Endothelial cell of umbilical vein (primary cell): ENCODE measurements at regions not wholly inside any gene's neighbourhood (a gene's known extent, or its start where the extent isn't known, plus 50 kb on each side); places are given as distances from the start of the nearest gene placed in this dataset.

Source experiments
- BruUV-seq: library from RNA; stranded (reverse); fragments of 400-500 nt; replicated peaks from 2 replicates; lab custom pipeline; 2021; lab: Mats Ljungman, UMichigan
- CTCF ChIA-PET: fragments of 300-600, 350-600 bp; sonication (Branson Sonifier 250); formaldehyde crosslinking; loops from one replicate; lab custom pipeline; 2021; ENCODE audit warnings: antibody characterized with exemption, inconsistent platforms; lab: Charles Lee
- POLR2A ChIA-PET: fragments of 300-600, 350-600 bp; sonication (Branson Sonifier 250); formaldehyde crosslinking; loops from one replicate; lab custom pipeline; 2021; ENCODE audit warnings: antibody characterized with exemption, inconsistent platforms; lab: Charles Lee
- DNase-seq: peaks from one replicate; pipeline ENCODE4 v3.0.0-alpha.2; 2011; ENCODE audit warnings: low read depth, low spot score
- FAIRE-seq: peaks from 2 replicates; lab custom pipeline; 2011; peaks lifted over from hg19 to GRCh38; lab: Jason Lieb, UNC
- H2AFZ ChIP-seq: 2 replicates; pipeline ENCODE4 v1.6.0; 2012; ENCODE audit warnings: low read depth, low read length, control low read depth, inconsistent platforms
- H3K27ac ChIP-seq: 2 replicates; pipeline ENCODE4 v1.5.1; 2011; ENCODE audit warnings: low read depth, mild to moderate bottlenecking, control low read depth, low read length, moderate library complexity; ENCODE audit not compliant: insufficient read depth
- H3K27me3 ChIP-seq, 2 experiments: 2 replicates each; pipeline versions ENCODE4 v1.6.0 to v1.6.1; 2011; ENCODE audit warnings: low read length in 2 of 2, mixed read lengths in 1 of 2; ENCODE audit not compliant: control insufficient read depth in 2 of 2, insufficient read depth in 2 of 2
- H3K36me3 ChIP-seq, 2 experiments: 2 replicates in 1 of 2; 3 replicates in 1 of 2; pipeline ENCODE4 v1.5.1; 2011; ENCODE audit warnings: low read length in 2 of 2, mild to moderate bottlenecking in 1 of 2, moderate library complexity in 1 of 2; ENCODE audit not compliant: control insufficient read depth in 2 of 2, insufficient read depth in 2 of 2; ENCODE audit errors: extremely low read depth in 1 of 2
- H3K4me1 ChIP-seq: 3 replicates; pipeline ENCODE4 v1.5.1; 2011; ENCODE audit warnings: mild to moderate bottlenecking, low read length; ENCODE audit not compliant: control insufficient read depth, insufficient read depth; ENCODE audit errors: extremely low read depth
- H3K4me2 ChIP-seq: 2 replicates; pipeline ENCODE4 v1.6.1; 2011; ENCODE audit warnings: low read length, control low read depth, mixed read lengths; ENCODE audit not compliant: insufficient read depth
- H3K4me3 ChIP-seq, 3 experiments: fragments of 200-600 bp in 1 of 3; sonication (generic), shearing (Covaris generic) in 1 of 3; replicated peaks in 1 of 3; 2 replicates each; pipeline ENCODE4 v1.5.1; 2011 to 2016; ENCODE audit warnings: control low read depth in 3 of 3, low read length in 3 of 3, mild to moderate bottlenecking in 2 of 3, inconsistent platforms in 1 of 3, low read depth in 1 of 3, moderate library complexity in 1 of 3; ENCODE audit not compliant: insufficient read depth in 1 of 3
- H3K79me2 ChIP-seq: 2 replicates; pipeline ENCODE4 v1.6.0; 2012; ENCODE audit warnings: low read length, inconsistent platforms; ENCODE audit not compliant: control insufficient read depth, insufficient read depth
- H3K9ac ChIP-seq: replicated peaks from 2 replicates; pipeline ENCODE3; 2011; ENCODE audit warnings: low read length, control low read depth; ENCODE audit not compliant: insufficient read depth; ENCODE audit errors: extremely low read depth
- H3K9me1 ChIP-seq: replicated peaks from 3 replicates; pipeline ENCODE4 v1.6.0; 2011; ENCODE audit warnings: mild to moderate bottlenecking, low read length; ENCODE audit not compliant: control insufficient read depth, insufficient read depth; ENCODE audit errors: extremely low read depth
- H3K9me3 ChIP-seq: replicated peaks from 2 replicates; pipeline ENCODE4 v1.5.1; 2012; ENCODE audit warnings: low read length, inconsistent platforms; ENCODE audit not compliant: control insufficient read depth, insufficient read depth
- H4K20me1 ChIP-seq: replicated peaks from 2 replicates; pipeline ENCODE3; 2011; ENCODE audit warnings: mild to moderate bottlenecking, low read length; ENCODE audit not compliant: control insufficient read depth, insufficient read depth; ENCODE audit errors: extremely low read depth
- EZH2 ChIP-seq: IDR thresholded peaks from 2 replicates; pipeline ENCODE4 v1.6.1; 2012; ENCODE audit warnings: borderline replicate concordance, low read depth, mild to moderate bottlenecking, moderate library complexity, low read length, inconsistent platforms; ENCODE audit not compliant: severe bottlenecking
- FOS ChIP-seq: IDR thresholded peaks from 2 replicates; pipeline ENCODE4 v1.6.1; 2011; ENCODE audit warnings: mild to moderate bottlenecking, low read length, moderate library complexity, borderline replicate concordance; ENCODE audit not compliant: insufficient read depth
- GATA2 ChIP-seq: IDR thresholded peaks from 2 replicates; pipeline ENCODE4 v1.7.0; 2011; ENCODE audit warnings: low read depth, mild to moderate bottlenecking, moderate library complexity, mixed read lengths, low read length; ENCODE audit not compliant: insufficient read length, insufficient read depth
- JUN ChIP-seq: IDR thresholded peaks from 2 replicates; pipeline ENCODE4 v1.6.1; 2011; ENCODE audit warnings: borderline replicate concordance, low read depth; ENCODE audit not compliant: insufficient read length, insufficient read depth
- MAX ChIP-seq: IDR thresholded peaks from 2 replicates; pipeline ENCODE4 v1.6.1; 2011; ENCODE audit not compliant: insufficient read depth, insufficient read length
- MYC ChIP-seq: IDR thresholded peaks from one replicate; pipeline ENCODE4 v1.6.1; 2011; ENCODE audit warnings: mild to moderate bottlenecking, low read depth, low read length
- POLR2A ChIP-seq: IDR thresholded peaks from 2 replicates; pipeline ENCODE4 v1.6.1; 2012; ENCODE audit warnings: low read depth, mild to moderate bottlenecking, control low read depth, low read length
- POLR2AphosphoS5 ChIP-seq: IDR thresholded peaks from 2 replicates; pipeline ENCODE4 v1.6.1; 2012; ENCODE audit warnings: low read depth, mild to moderate bottlenecking, control low read depth, low read length, moderate library complexity; ENCODE audit not compliant: insufficient read depth
- dilution Hi-C: fragments of 300-500 bp; cut with MboI; formaldehyde crosslinking; loops from one replicate; pipeline ENCODE4 v1.15.0; 2019; ENCODE audit warnings: low sequenced_read_pairs; ENCODE audit not compliant: extremely low pct_ligation_motif_present
- intact Hi-C: fragments of 100-400 bp; cut with micrococcal nuclease; formaldehyde crosslinking; loops from one replicate; pipeline ENCODE4 v1.10.0; 2022
- TF ChIP-seq, protein P1 (sequence below), 2 donors: IDR thresholded peaks; 1 replicate in 1 of 2; 2 replicates in 1 of 2; pipeline ENCODE4 v1.5.1; 2011; ENCODE audit warnings: low read length in 2 of 2, mild to moderate bottlenecking in 2 of 2, moderate library complexity in 2 of 2, control low read depth in 1 of 2, inconsistent platforms in 1 of 2, low read depth in 1 of 2; ENCODE audit not compliant: insufficient read depth in 1 of 2; ENCODE audit errors: extremely low read depth in 1 of 2

- Histone ChIP-seq H3K9ac (no peak overlapping the region), H3K4me2 (no peak overlapping the region), H3K27me3 (no peaks in the 10 kb centered on the region), H3K9me1 (no peaks in the 10 kb centered on the region), H4K20me1 (no peaks in the 10 kb centered on the region), H3K4me3 (no peak overlapping the region), H2AFZ (no peak overlapping the region), H3K9me3 (no peaks in the 10 kb centered on the region), H3K79me2 (no peaks in the 10 kb centered on the region), H3K36me3 (no peaks in the 10 kb centered on the region), H3K4me1 (no peaks in the 10 kb centered on the region), H3K27ac (no peak overlapping the region)
- no TSS peak for BruUV-seq
- TF ChIP-seq GATA2 (no peak), MYC (no peak), MAX (no peak), POLR2A (no peak), JUN (no peak), EZH2 (no peak), FOS (no peak), POLR2AphosphoS5 (no peak)
- TF ChIP-seq, protein P1, sequence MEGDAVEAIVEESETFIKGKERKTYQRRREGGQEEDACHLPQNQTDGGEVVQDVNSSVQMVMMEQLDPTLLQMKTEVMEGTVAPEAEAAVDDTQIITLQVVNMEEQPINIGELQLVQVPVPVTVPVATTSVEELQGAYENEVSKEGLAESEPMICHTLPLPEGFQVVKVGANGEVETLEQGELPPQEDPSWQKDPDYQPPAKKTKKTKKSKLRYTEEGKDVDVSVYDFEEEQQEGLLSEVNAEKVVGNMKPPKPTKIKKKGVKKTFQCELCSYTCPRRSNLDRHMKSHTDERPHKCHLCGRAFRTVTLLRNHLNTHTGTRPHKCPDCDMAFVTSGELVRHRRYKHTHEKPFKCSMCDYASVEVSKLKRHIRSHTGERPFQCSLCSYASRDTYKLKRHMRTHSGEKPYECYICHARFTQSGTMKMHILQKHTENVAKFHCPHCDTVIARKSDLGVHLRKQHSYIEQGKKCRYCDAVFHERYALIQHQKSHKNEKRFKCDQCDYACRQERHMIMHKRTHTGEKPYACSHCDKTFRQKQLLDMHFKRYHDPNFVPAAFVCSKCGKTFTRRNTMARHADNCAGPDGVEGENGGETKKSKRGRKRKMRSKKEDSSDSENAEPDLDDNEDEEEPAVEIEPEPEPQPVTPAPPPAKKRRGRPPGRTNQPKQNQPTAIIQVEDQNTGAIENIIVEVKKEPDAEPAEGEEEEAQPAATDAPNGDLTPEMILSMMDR (IDR thresholded peaks at IDR 0.05; ENCODE audit: extremely low read depth in 1 of 2, insufficient read depth in 1 of 2, low read depth in 1 of 2, low read length in 2 of 2): no peak
- ChIA-PET CTCF (no interaction called here), POLR2A (no interaction called here)
- dilution Hi-C loops: no loop called here
- DNase-seq (no peak), FAIRE-seq (no peak)
- intact Hi-C loops: no loop called here
These were observed 90.6 kb downstream of the GLUL start for GRCh38 chr1:182301026-182301436.
